ENCODE measurements at regions not wholly inside any gene's neighbourhood (a gene's known extent, or its start where the extent isn't known, plus 50 kb on each side); places are given as distances from the start of the nearest gene placed in this dataset.

DNA sequence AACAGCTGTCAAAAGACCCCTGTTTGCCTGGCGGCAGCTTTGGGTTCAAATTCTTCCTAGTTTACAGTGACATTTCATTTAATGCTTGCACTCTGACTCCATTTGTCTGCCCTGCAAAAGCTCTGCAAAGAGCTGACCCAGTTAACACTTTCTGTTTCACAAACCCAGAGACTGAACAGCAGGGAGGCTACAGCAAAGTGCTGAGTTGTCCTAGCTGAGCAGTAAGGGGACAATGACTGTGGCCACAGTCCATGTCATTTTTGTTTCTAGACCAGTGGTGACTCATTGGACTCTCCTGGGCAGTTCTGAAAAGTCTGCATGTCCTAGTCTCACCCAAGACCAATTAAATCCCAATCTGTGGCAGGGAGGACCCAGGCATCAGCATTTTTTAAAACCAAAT, 994.8 kb upstream of the WWC1 start:
- TF ChIP-seq, protein P1, sequence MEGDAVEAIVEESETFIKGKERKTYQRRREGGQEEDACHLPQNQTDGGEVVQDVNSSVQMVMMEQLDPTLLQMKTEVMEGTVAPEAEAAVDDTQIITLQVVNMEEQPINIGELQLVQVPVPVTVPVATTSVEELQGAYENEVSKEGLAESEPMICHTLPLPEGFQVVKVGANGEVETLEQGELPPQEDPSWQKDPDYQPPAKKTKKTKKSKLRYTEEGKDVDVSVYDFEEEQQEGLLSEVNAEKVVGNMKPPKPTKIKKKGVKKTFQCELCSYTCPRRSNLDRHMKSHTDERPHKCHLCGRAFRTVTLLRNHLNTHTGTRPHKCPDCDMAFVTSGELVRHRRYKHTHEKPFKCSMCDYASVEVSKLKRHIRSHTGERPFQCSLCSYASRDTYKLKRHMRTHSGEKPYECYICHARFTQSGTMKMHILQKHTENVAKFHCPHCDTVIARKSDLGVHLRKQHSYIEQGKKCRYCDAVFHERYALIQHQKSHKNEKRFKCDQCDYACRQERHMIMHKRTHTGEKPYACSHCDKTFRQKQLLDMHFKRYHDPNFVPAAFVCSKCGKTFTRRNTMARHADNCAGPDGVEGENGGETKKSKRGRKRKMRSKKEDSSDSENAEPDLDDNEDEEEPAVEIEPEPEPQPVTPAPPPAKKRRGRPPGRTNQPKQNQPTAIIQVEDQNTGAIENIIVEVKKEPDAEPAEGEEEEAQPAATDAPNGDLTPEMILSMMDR (IDR thresholded peaks at IDR 0.05 in 8 of 11, conservative IDR thresholded peaks at IDR 0.05 in 3 of 11): no peak
- TF ChIP-seq POLR2A (IDR thresholded peaks at IDR 0.05): no peak
